Neural progenitor cell (in vitro differentiated cells): ENCODE measurements at regions not wholly inside any gene's neighbourhood (a gene's known extent, or its start where the extent isn't known, plus 50 kb on each side); places are given as distances from the start of the nearest gene placed in this dataset.

Source experiments
- DNase-seq: peaks from one replicate; pipeline ENCODE4 v3.0.0-alpha.2; 2016; ENCODE audit warnings: low spot score
- H2AFZ ChIP-seq: fragments of 200-600 bp; sonication (generic); replicated peaks from 2 replicates; pipeline ENCODE4 v1.6.1; 2016; ENCODE audit warnings: antibody characterized with exemption
- H3F3A ChIP-seq: fragments of 200-600 bp; sonication (generic); 2 replicates; pipeline ENCODE4 v1.6.1; 2016; ENCODE audit warnings: antibody characterized with exemption, low read depth
- H3K27ac ChIP-seq: fragments of 200-600 bp; sonication (generic); 2 replicates; pipeline ENCODE4 v1.5.1; 2016; ENCODE audit warnings: mild to moderate bottlenecking
- H3K27me3 ChIP-seq: fragments of 200-600 bp; sonication (generic); 2 replicates; pipeline ENCODE4 v1.6.1; 2016; ENCODE audit warnings: mild to moderate bottlenecking, moderate library complexity
- H3K36me3 ChIP-seq: fragments of 200-600 bp; sonication (generic); 2 replicates; pipeline ENCODE4 v1.5.1; 2016
- H3K4me1 ChIP-seq: fragments of 200-600 bp; sonication (generic); 2 replicates; pipeline ENCODE4 v1.6.1; 2016; ENCODE audit warnings: mixed run types
- H3K4me2 ChIP-seq: fragments of 200-600 bp; sonication (generic); 2 replicates; pipeline ENCODE4 v1.6.1; 2016
- H3K4me3 ChIP-seq: fragments of 200-600 bp; sonication (generic); 2 replicates; pipeline ENCODE4 v1.5.1; 2016
- H3K79me2 ChIP-seq: fragments of 200-600 bp; sonication (generic); 2 replicates; pipeline ENCODE4 v1.6.1; 2016; ENCODE audit warnings: low read depth
- H3K9ac ChIP-seq: fragments of 200-600 bp; sonication (generic); 2 replicates; pipeline ENCODE4 v1.6.1; 2016
- H3K9me3 ChIP-seq: fragments of 200-600 bp; sonication (generic); 2 replicates; pipeline ENCODE4 v1.5.1; 2016; ENCODE audit warnings: low read depth
- H4K20me1 ChIP-seq: fragments of 200-600 bp; sonication (generic); 2 replicates; pipeline ENCODE4 v1.6.1; 2016; ENCODE audit warnings: low read depth
- H3K27ac Mint-ChIP-seq: 3 replicates; pipeline ENCODE4 v1.8.0; 2021; ENCODE audit warnings: mixed read lengths
- H3K27me3 Mint-ChIP-seq: 2 replicates; pipeline ENCODE4 v1.8.0; 2022; ENCODE audit warnings: low read depth, mild to moderate bottlenecking, inconsistent platforms, moderate library complexity, mixed read lengths; ENCODE audit not compliant: insufficient read depth
- H3K36me3 Mint-ChIP-seq: 3 replicates; pipeline ENCODE4 v1.8.0; 2021; ENCODE audit warnings: mixed read lengths
- H3K4me1 Mint-ChIP-seq: 3 replicates; pipeline ENCODE4 v1.8.0; 2021; ENCODE audit warnings: mixed read lengths
- H3K4me3 Mint-ChIP-seq: 3 replicates; pipeline ENCODE4 v1.8.0; 2021; ENCODE audit warnings: mild to moderate bottlenecking, moderate library complexity, mixed read lengths
- H3K9me3 Mint-ChIP-seq: 3 replicates; pipeline ENCODE4 v1.8.0; 2020; ENCODE audit warnings: mixed read lengths
- EZH2 ChIP-seq: fragments of 200-600 bp; sonication (generic); IDR thresholded peaks from 2 replicates; pipeline ENCODE4 v1.6.1; 2017; ENCODE audit warnings: antibody characterized with exemption, mild to moderate bottlenecking, moderate library complexity
- EZH2phosphoT487 ChIP-seq: fragments of 200-600 bp; sonication (generic); IDR thresholded peaks from 2 replicates; pipeline ENCODE4 v1.6.1; 2017; ENCODE audit warnings: antibody characterized with exemption
- TF ChIP-seq, protein P1 (sequence below): fragments of 200-600 bp; sonication (generic); IDR thresholded peaks from 2 replicates; pipeline ENCODE4 v1.5.1; 2017; ENCODE audit warnings: antibody characterized with exemption, mild to moderate bottlenecking

DNA sequence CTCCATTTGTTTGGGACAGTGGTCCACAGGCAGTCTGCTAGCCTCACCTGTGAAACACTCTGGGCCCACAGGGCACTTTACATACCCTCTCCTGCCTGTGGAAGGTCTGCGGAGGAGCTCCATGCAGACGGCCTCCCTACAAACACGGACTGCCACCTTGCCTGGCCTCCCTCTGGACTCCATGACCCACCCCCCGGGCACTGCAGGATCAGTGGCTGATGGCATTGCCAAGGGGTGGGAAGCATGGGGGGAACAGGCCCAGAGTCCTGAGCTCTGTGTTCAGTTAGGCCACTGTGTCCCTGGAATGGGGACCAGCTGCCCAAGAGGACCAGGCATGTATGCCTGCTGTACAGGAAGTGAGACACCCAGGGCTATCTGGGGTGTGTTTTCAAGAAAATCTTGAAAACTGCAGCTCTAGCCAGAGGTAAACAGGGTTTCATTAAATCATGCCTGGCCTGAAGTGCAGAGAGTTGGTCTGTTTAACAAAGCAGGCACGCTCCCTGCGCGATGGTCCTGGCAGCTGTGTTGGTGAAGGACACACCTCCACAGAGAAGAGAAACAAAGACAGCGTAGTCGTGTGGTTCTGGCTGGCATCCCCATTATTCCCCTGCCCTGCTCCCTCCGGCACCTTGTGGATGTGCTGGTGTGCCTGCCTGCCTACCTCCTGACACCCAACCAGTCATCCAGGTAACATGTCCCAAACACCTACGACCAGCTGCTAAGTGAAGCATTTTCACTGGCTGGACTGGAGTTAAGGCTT lies 470.8 kb upstream of the ZMIZ1 start:
- no peak for TF ChIP-seq EZH2
- TF ChIP-seq, protein P1, sequence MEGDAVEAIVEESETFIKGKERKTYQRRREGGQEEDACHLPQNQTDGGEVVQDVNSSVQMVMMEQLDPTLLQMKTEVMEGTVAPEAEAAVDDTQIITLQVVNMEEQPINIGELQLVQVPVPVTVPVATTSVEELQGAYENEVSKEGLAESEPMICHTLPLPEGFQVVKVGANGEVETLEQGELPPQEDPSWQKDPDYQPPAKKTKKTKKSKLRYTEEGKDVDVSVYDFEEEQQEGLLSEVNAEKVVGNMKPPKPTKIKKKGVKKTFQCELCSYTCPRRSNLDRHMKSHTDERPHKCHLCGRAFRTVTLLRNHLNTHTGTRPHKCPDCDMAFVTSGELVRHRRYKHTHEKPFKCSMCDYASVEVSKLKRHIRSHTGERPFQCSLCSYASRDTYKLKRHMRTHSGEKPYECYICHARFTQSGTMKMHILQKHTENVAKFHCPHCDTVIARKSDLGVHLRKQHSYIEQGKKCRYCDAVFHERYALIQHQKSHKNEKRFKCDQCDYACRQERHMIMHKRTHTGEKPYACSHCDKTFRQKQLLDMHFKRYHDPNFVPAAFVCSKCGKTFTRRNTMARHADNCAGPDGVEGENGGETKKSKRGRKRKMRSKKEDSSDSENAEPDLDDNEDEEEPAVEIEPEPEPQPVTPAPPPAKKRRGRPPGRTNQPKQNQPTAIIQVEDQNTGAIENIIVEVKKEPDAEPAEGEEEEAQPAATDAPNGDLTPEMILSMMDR: no peak
- no peak for TF ChIP-seq EZH2phosphoT487
- no peak overlapping the region for H3K4me3 ChIP-seq
- H4K20me1 ChIP-seq: no peaks in the 10 kb centered on the region
- H3K9me3 ChIP-seq: no peaks in the 10 kb centered on the region
- no peak for DNase-seq
- H2AFZ ChIP-seq: no peak overlapping the region
- no peaks in the 10 kb centered on the region for H3K27me3 ChIP-seq
- H3K79me2 ChIP-seq: no peaks in the 10 kb centered on the region
- H3K4me2 ChIP-seq: no peak overlapping the region
- H3F3A ChIP-seq: no peaks in the 10 kb centered on the region
- Mint-ChIP-seq H3K27ac (no peak overlapping the region), H3K4me1 (peaks cover 8% of the 10 kb centered on the region), H3K27me3 (peaks cover 2% of the 10 kb centered on the region), H3K4me3 (no peak overlapping the region), H3K9me3 (no peaks in the 10 kb centered on the region), H3K36me3 (no peaks in the 10 kb centered on the region)
- H3K27ac ChIP-seq: no peak overlapping the region
- no peaks in the 10 kb centered on the region for H3K4me1 ChIP-seq
- H3K36me3 ChIP-seq: no peaks in the 10 kb centered on the region
- H3K9ac ChIP-seq: no peak overlapping the region

DNA sequence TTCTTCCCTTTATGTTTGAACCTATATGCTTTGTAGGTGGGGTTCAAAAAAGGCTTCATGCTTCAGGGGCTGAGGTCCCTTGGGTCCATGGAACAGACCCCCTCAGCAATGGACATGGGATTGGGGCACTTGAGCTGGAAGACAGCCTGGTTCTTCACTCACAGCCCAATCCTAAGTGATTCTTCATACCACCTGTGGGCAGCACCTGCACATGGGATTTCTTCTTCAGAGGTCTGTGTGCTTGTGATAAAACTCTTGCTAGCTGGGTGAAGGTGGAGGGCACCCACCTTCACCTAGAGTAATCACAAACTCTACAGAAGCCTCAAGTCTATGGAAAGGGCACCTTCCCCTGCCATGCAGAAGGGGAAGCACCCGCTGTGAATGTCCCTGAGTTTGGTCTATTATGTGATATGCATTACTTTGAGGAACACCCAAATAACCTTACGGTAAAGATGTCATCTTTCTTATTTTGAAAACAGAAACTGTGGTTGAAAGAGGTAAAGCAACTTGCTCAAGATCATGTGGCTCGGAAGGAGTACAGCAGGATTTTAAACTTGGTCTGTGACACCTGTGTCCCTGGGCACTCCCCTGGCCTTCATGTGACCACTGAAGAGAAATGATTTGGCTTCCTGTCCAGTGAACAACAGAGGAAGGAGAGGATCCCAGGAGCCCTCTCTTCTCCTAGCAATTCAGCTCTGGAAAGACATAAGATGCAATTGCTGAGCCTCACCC lies 469.5 kb upstream of the ZMIZ1 start:
- TF ChIP-seq EZH2phosphoT487 (no peak), EZH2 (no peak)
- TF ChIP-seq, protein P1: no peak
- Histone ChIP-seq H3K4me1 (no peaks in the 10 kb centered on the region), H3K27me3 (no peaks in the 10 kb centered on the region), H3K79me2 (no peaks in the 10 kb centered on the region), H3F3A (no peaks in the 10 kb centered on the region), H2AFZ (no peak overlapping the region), H4K20me1 (no peaks in the 10 kb centered on the region), H3K9ac (no peak overlapping the region), H3K4me3 (no peak overlapping the region), H3K9me3 (no peaks in the 10 kb centered on the region), H3K27ac (no peak overlapping the region), H3K36me3 (no peaks in the 10 kb centered on the region), H3K4me2 (no peak overlapping the region)
- Mint-ChIP-seq H3K4me3 (no peak overlapping the region), H3K36me3 (no peaks in the 10 kb centered on the region), H3K9me3 (no peaks in the 10 kb centered on the region), H3K27me3 (peaks cover 2% of the 10 kb centered on the region), H3K4me1 (peaks cover 8% of the 10 kb centered on the region), H3K27ac (no peak overlapping the region)
- no peak for DNase-seq

DNA sequence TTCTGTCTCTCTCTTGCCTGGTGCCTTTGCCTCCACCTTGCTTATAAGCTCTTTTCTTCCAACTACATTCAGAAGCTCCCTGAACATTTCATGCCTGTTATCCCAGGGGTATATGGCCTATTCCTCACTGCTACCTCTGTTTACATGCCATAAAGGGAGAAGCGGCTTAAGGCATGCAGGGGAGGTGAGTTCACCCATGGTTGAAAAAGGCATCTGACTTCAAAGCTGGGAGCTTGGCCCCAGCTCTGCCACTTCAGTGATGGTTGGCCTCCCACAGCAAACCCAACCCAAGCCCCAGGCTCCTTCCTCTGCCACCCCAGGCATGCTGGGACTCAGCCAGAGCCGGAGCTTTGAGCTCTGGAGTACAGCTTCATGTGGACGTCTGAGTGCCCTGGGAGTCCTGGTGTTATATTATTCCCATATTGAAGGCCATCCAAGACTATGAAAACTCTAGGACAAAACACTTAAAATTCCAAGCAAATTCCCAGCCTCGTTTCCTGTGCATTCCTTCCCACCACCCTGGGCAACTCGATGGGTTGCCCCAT lies 468.6 kb upstream of the ZMIZ1 start:
- Histone ChIP-seq H3K27me3 (no peaks in the 10 kb centered on the region), H3K9ac (no peak overlapping the region), H2AFZ (no peak overlapping the region), H3K27ac (no peak overlapping the region), H3K4me2 (no peak overlapping the region), H3K4me1 (no peaks in the 10 kb centered on the region), H3K79me2 (no peaks in the 10 kb centered on the region), H4K20me1 (no peaks in the 10 kb centered on the region), H3K9me3 (no peaks in the 10 kb centered on the region), H3K36me3 (no peaks in the 10 kb centered on the region), H3K4me3 (no peak overlapping the region), H3F3A (no peaks in the 10 kb centered on the region)
- TF ChIP-seq EZH2phosphoT487: no peak
- DNase-seq: no peak
- Mint-ChIP-seq H3K27me3 (peaks cover 5% of the 10 kb centered on the region), H3K4me3 (no peak overlapping the region), H3K36me3 (no peaks in the 10 kb centered on the region), H3K9me3 (no peaks in the 10 kb centered on the region), H3K27ac (no peak overlapping the region), H3K4me1 (peaks cover 16% of the 10 kb centered on the region)

- H3K4me3 Mint-ChIP-seq: no peak overlapping the region
- TF ChIP-seq EZH2: no peak
- no peak for TF ChIP-seq EZH2phosphoT487
- TF ChIP-seq, protein P1: no peak
Measured at GRCh38 chr10:78600740-78601139, 468.0 kb upstream of the ZMIZ1 start.

More at GRCh38 chr10:78600740-78601139, 468.0 kb upstream of the ZMIZ1 start:
- Mint-ChIP-seq H3K4me1 (peaks cover 11% of the 10 kb centered on the region), H3K9me3 (no peaks in the 10 kb centered on the region), H3K27ac (no peak overlapping the region), H3K27me3 (peaks cover 3% of the 10 kb centered on the region), H3K36me3 (no peaks in the 10 kb centered on the region)
- Histone ChIP-seq H4K20me1 (no peaks in the 10 kb centered on the region), H3K9me3 (no peaks in the 10 kb centered on the region), H3F3A (no peaks in the 10 kb centered on the region), H3K4me1 (no peaks in the 10 kb centered on the region), H3K79me2 (no peaks in the 10 kb centered on the region), H3K27ac (no peak overlapping the region), H3K4me3 (no peak overlapping the region), H2AFZ (no peak overlapping the region), H3K4me2 (no peak overlapping the region), H3K9ac (no peak overlapping the region), H3K36me3 (no peaks in the 10 kb centered on the region), H3K27me3 (no peaks in the 10 kb centered on the region)
- DNase-seq: no peak
